ENCODE measurements at regions not wholly inside any gene's neighbourhood (a gene's known extent, or its start where the extent isn't known, plus 50 kb on each side); places are given as distances from the start of the nearest gene placed in this dataset.
A peak's percentile ranks its signal among the peaks of the same experiment; 100 is the strongest.
"Not testable (repeated sequence)": the region's sequence is repeated elsewhere in the genome, so short reads cannot be mapped to it uniquely, and the experiment has no call there.

GRCh38 chr15:67943475-67943874 lies 103.6 kb upstream of the RNU6-1 start:
- Histone ChIP-seq H3K9me3 (ENCODE audit: control insufficient read depth in 3 of 3, low read length in 3 of 3) (no peaks in the 10 kb centered on the region), H3K27me3 (ENCODE audit: control insufficient read depth in 3 of 3, insufficient read depth in 3 of 3, low read length in 3 of 3) (no peaks in the 10 kb centered on the region), H3K4me1 (ENCODE audit: control insufficient read depth in 3 of 3, insufficient read depth in 3 of 3, low read length in 3 of 3) (peaks cover 4 to 8% (median 4%) of the 10 kb centered on the region in 3 donors), H3K27ac (ENCODE audit: low read depth, low read length) (no peak overlapping the region), H3K4me3 (ENCODE audit: low read length in 3 of 3) (no peak overlapping the region), H3K9ac (ENCODE audit: low read depth in 1 of 3, low read length in 3 of 3) (no peak overlapping the region), H3K36me3 (ENCODE audit: control insufficient read depth in 3 of 3, insufficient read depth in 3 of 3, low read length in 3 of 3) (no peaks in the 10 kb centered on the region)

- Histone ChIP-seq H3K9me3 (ENCODE audit: control insufficient read depth in 3 of 3, low read length in 3 of 3) (no peaks in the 10 kb centered on the region), H3K9ac (ENCODE audit: low read depth in 1 of 3, low read length in 3 of 3) (no peak overlapping the region), H3K27ac (ENCODE audit: low read depth, low read length) (no peak overlapping the region), H3K4me3 (ENCODE audit: low read length in 3 of 3) (no peak overlapping the region), H3K4me1 (ENCODE audit: control insufficient read depth in 3 of 3, insufficient read depth in 3 of 3, low read length in 3 of 3) (peaks cover 4 to 8% (median 4%) of the 10 kb centered on the region in 3 donors), H3K27me3 (ENCODE audit: control insufficient read depth in 3 of 3, insufficient read depth in 3 of 3, low read length in 3 of 3) (no peaks in the 10 kb centered on the region), H3K36me3 (ENCODE audit: control insufficient read depth in 3 of 3, insufficient read depth in 3 of 3, low read length in 3 of 3) (no peaks in the 10 kb centered on the region)
These were observed 104.3 kb upstream of the RNU6-1 start for GRCh38 chr15:67944010-67944641.

- no peaks in the 10 kb centered on the region for H3K9me3 ChIP-seq (ENCODE audit: control insufficient read depth in 3 of 3, low read length in 3 of 3)
- H3K27ac ChIP-seq (ENCODE audit: low read depth, low read length) = no peak overlapping the region
- no peak overlapping the region for H3K9ac ChIP-seq (ENCODE audit: low read depth in 1 of 3, low read length in 3 of 3)
- no peaks in the 10 kb centered on the region for H3K36me3 ChIP-seq (ENCODE audit: control insufficient read depth in 3 of 3, insufficient read depth in 3 of 3, low read length in 3 of 3)
- H3K4me3 ChIP-seq (ENCODE audit: low read length in 3 of 3) = no peak overlapping the region
- peaks cover 4 to 8% (median 4%) of the 10 kb centered on the region in 3 donors for H3K4me1 ChIP-seq (ENCODE audit: control insufficient read depth in 3 of 3, insufficient read depth in 3 of 3, low read length in 3 of 3)
- no peaks in the 10 kb centered on the region for H3K27me3 ChIP-seq (ENCODE audit: control insufficient read depth in 3 of 3, insufficient read depth in 3 of 3, low read length in 3 of 3)
These were observed 105.3 kb upstream of the RNU6-1 start for GRCh38 chr15:67945131-67945530.

GRCh38 chr15:67945951-67946700 lies 106.3 kb upstream of the RNU6-1 start:
- Histone ChIP-seq H3K4me3 (ENCODE audit: low read length in 3 of 3) (no peak overlapping the region), H3K27ac (ENCODE audit: low read depth, low read length) (no peak overlapping the region), H3K9me3 (ENCODE audit: control insufficient read depth in 3 of 3, low read length in 3 of 3) (no peaks in the 10 kb centered on the region), H3K36me3 (ENCODE audit: control insufficient read depth in 3 of 3, insufficient read depth in 3 of 3, low read length in 3 of 3) (no peaks in the 10 kb centered on the region), H3K4me1 (ENCODE audit: control insufficient read depth in 3 of 3, insufficient read depth in 3 of 3, low read length in 3 of 3) (peaks cover 4 to 8% (median 4%) of the 10 kb centered on the region in 3 donors), H3K27me3 (ENCODE audit: control insufficient read depth in 3 of 3, insufficient read depth in 3 of 3, low read length in 3 of 3) (no peaks in the 10 kb centered on the region), H3K9ac (ENCODE audit: low read depth in 1 of 3, low read length in 3 of 3) (no peak overlapping the region)

- no peaks in the 10 kb centered on the region for H3K27me3 ChIP-seq (ENCODE audit: control insufficient read depth in 3 of 3, insufficient read depth in 3 of 3, low read length in 3 of 3)
- no peaks in the 10 kb centered on the region for H3K36me3 ChIP-seq (ENCODE audit: control insufficient read depth in 3 of 3, insufficient read depth in 3 of 3, low read length in 3 of 3)
- no peaks in the 10 kb centered on the region for H3K9me3 ChIP-seq (ENCODE audit: control insufficient read depth in 3 of 3, low read length in 3 of 3)
- H3K4me3 ChIP-seq (ENCODE audit: low read length in 3 of 3) = no peak overlapping the region
- H3K4me1 ChIP-seq (ENCODE audit: control insufficient read depth in 3 of 3, insufficient read depth in 3 of 3, low read length in 3 of 3) = peaks cover 4 to 8% (median 4%) of the 10 kb centered on the region in 3 donors
- H3K27ac ChIP-seq (ENCODE audit: low read depth, low read length) = no peak overlapping the region
- no peak overlapping the region for H3K9ac ChIP-seq (ENCODE audit: low read depth in 1 of 3, low read length in 3 of 3)
These were observed 106.9 kb upstream of the RNU6-1 start for GRCh38 chr15:67946701-67947100.

GRCh38 chr15:67947254-67948039 lies 106.7 kb upstream of the PIAS1 start:
- Histone ChIP-seq H3K27me3 (ENCODE audit: control insufficient read depth in 3 of 3, insufficient read depth in 3 of 3, low read length in 3 of 3) (no peaks in the 10 kb centered on the region), H3K9me3 (ENCODE audit: control insufficient read depth in 3 of 3, low read length in 3 of 3) (no peaks in the 10 kb centered on the region), H3K4me3 (ENCODE audit: low read length in 3 of 3) (no peak overlapping the region), H3K4me1 (ENCODE audit: control insufficient read depth in 3 of 3, insufficient read depth in 3 of 3, low read length in 3 of 3) (peaks cover 4 to 8% (median 4%) of the 10 kb centered on the region in 3 donors), H3K36me3 (ENCODE audit: control insufficient read depth in 3 of 3, insufficient read depth in 3 of 3, low read length in 3 of 3) (no peaks in the 10 kb centered on the region), H3K27ac (ENCODE audit: low read depth, low read length) (no peak overlapping the region), H3K9ac (ENCODE audit: low read depth in 1 of 3, low read length in 3 of 3) (no peak overlapping the region)

- H3K27ac ChIP-seq (ENCODE audit: low read depth, low read length) = no peak overlapping the region
- H3K27me3 ChIP-seq (ENCODE audit: control insufficient read depth in 3 of 3, insufficient read depth in 3 of 3, low read length in 3 of 3) = no peaks in the 10 kb centered on the region
- no peaks in the 10 kb centered on the region for H3K36me3 ChIP-seq (ENCODE audit: control insufficient read depth in 3 of 3, insufficient read depth in 3 of 3, low read length in 3 of 3)
- no peak overlapping the region for H3K4me3 ChIP-seq (ENCODE audit: low read length in 3 of 3)
- no peak overlapping the region for H3K9ac ChIP-seq (ENCODE audit: low read depth in 1 of 3, low read length in 3 of 3)
- peaks cover 4 to 8% (median 4%) of the 10 kb centered on the region in 3 donors for H3K4me1 ChIP-seq (ENCODE audit: control insufficient read depth in 3 of 3, insufficient read depth in 3 of 3, low read length in 3 of 3)
- no peaks in the 10 kb centered on the region for H3K9me3 ChIP-seq (ENCODE audit: control insufficient read depth in 3 of 3, low read length in 3 of 3)
These were observed 105.9 kb upstream of the PIAS1 start for GRCh38 chr15:67948215-67948614.

- not testable (repeated sequence) for H3K27ac ChIP-seq (ENCODE audit: low read depth, low read length); H3K4me1 ChIP-seq (ENCODE audit: control insufficient read depth in 3 of 3, insufficient read depth in 3 of 3, low read length in 3 of 3); H3K9ac ChIP-seq (ENCODE audit: low read depth in 1 of 3, low read length in 3 of 3); H3K36me3 ChIP-seq (ENCODE audit: control insufficient read depth in 3 of 3, insufficient read depth in 3 of 3, low read length in 3 of 3); H3K4me3 ChIP-seq (ENCODE audit: low read length in 3 of 3); H3K9me3 ChIP-seq (ENCODE audit: control insufficient read depth in 3 of 3, low read length in 3 of 3); H3K27me3 ChIP-seq (ENCODE audit: control insufficient read depth in 3 of 3, insufficient read depth in 3 of 3, low read length in 3 of 3)
These were observed 102.9 kb upstream of the PIAS1 start for GRCh38 chr15:67951187-67951586.

- no peaks in the 10 kb centered on the region for H3K4me1 ChIP-seq (ENCODE audit: control insufficient read depth in 3 of 3, insufficient read depth in 3 of 3, low read length in 3 of 3)
These were observed 100.8 kb upstream of the PIAS1 start for GRCh38 chr15:67953299-67953698.

GRCh38 chr15:67955252-67955651 lies 98.9 kb upstream of the PIAS1 start:
- Histone ChIP-seq H3K9me3 (ENCODE audit: control insufficient read depth in 3 of 3, low read length in 3 of 3) (no peaks in the 10 kb centered on the region), H3K4me3 (ENCODE audit: low read length in 3 of 3) (no peak overlapping the region), H3K4me1 (ENCODE audit: control insufficient read depth in 3 of 3, insufficient read depth in 3 of 3, low read length in 3 of 3) (no peaks in the 10 kb centered on the region), H3K36me3 (ENCODE audit: control insufficient read depth in 3 of 3, insufficient read depth in 3 of 3, low read length in 3 of 3) (no peaks in the 10 kb centered on the region), H3K9ac (ENCODE audit: low read depth in 1 of 3, low read length in 3 of 3) (no peak overlapping the region), H3K27me3 (ENCODE audit: control insufficient read depth in 3 of 3, insufficient read depth in 3 of 3, low read length in 3 of 3) (no peaks in the 10 kb centered on the region), H3K27ac (ENCODE audit: low read depth, low read length) (peak overlapping the region; percentile 30)

More at GRCh38 chr15:67953299-67953698, 100.8 kb upstream of the PIAS1 start:
- Histone ChIP-seq H3K4me3 (ENCODE audit: low read length in 3 of 3) (no peak overlapping the region), H3K36me3 (ENCODE audit: control insufficient read depth in 3 of 3, insufficient read depth in 3 of 3, low read length in 3 of 3) (no peaks in the 10 kb centered on the region), H3K27me3 (ENCODE audit: control insufficient read depth in 3 of 3, insufficient read depth in 3 of 3, low read length in 3 of 3) (no peaks in the 10 kb centered on the region), H3K9me3 (ENCODE audit: control insufficient read depth in 3 of 3, low read length in 3 of 3) (no peaks in the 10 kb centered on the region), H3K9ac (ENCODE audit: low read depth in 1 of 3, low read length in 3 of 3) (no peak overlapping the region), H3K27ac (ENCODE audit: low read depth, low read length) (no peak overlapping the region)

Measured in skeletal muscle tissue (tissue), 3 donors.